LNCaP clone FGC (cell line): ENCODE measurements at regions not wholly inside any gene's neighbourhood (a gene's known extent, or its start where the extent isn't known, plus 50 kb on each side); places are given as distances from the start of the nearest gene placed in this dataset.

Experiments used
- DNase-seq: peaks from one replicate; pipeline ENCODE4 v3.0.0-alpha.2; 2011; ENCODE audit warnings: low read depth
- H3K4me3 ChIP-seq: 2 replicates; pipeline ENCODE4 v1.5.1; 2011; ENCODE audit warnings: mild to moderate bottlenecking, low read depth, low read length, control low read depth
- CTCF ChIP-seq: IDR thresholded peaks from 2 replicates; pipeline ENCODE4 v1.5.1; 2012; ENCODE audit warnings: mild to moderate bottlenecking; ENCODE audit not compliant: control insufficient read depth, insufficient read depth; ENCODE audit errors: extremely low read depth

DNA sequence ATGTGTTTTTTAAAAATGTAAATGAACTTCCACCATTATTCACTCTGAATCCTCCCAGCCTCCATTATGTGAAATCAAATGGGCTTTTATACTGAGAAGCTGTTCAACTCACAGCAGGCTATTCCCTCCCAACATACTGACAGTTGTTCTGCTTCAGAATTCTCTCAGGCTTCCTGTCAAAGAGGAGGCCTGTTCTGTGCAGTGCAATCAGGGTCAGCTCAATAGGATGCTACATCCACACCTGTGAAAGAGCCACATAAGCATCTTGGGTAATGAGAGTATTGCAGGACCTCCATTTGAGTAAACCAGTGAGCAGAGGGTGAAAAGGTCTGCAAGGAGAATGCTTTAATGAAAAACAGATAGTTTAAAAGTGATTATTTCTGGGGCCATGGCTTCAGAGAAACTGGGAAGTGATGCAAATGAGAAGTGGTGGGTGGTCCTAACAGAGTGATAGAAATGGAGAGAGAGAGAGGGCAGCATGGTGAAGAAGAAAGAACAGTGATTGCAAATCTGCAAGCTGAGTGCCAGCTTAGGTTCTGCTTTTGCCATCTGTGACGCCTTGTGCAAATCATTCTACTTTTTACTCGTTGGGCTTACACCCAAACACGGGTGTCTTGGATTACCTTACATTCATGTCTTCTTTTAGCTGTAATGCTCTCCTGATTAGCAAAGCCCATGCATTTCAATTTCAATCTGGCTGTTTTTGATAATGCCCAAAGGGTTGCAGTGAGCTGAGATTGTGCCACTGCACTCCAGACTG lies 202.5 kb upstream of the NMUR2 start:
- no peak overlapping the region for H3K4me3 ChIP-seq
- TF ChIP-seq CTCF: no peak
- DNase-seq: no peak

DNA sequence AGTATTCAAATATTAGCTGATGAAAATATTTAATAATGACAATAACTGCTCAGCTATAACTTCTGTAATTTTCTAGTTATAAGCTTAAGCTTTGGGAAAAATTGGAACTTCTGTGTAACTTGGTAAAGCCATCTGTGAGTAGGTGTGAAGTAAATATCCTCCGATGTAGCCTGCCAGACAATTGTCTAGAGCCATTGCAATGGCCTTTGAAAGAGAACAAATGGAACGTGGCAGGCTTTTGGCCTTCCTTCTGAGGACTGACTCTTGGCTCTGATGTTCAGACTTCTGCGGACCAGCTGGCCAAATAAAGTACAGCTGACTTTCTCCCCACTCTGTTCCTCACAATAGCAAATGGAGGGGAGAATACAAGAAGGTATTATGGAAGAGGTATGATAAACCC lies 203.4 kb upstream of the NMUR2 start:
- TF ChIP-seq CTCF: no peak
- H3K4me3 ChIP-seq: no peak overlapping the region
- DNase-seq: no peak

GRCh38 chr5:152619756-152620155 lies 214.7 kb upstream of the NMUR2 start:
- H3K4me3 ChIP-seq: no peak overlapping the region
- DNase-seq: no peak
- TF ChIP-seq CTCF: no peak

DNA sequence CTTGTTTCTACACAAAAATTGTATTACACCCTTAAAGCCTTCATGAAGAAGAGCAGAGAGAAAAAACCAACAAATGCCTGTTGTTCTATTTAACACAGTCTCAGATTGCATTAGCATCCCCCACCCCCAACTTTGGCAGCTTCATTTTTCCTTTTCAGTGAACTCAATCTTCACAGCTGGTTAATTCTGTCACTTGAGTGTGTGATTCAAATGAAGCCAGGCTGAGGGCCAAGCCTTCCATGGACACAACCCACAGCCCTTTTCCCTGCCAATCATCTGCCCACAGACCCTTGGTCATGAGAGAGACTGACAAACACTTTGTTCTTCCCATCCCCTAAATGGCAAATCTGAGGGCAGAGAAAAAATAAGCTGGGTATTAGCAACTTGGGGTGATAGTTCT lies 217.5 kb upstream of the NMUR2 start:
- no peak for DNase-seq
- no peak for TF ChIP-seq CTCF

DNA sequence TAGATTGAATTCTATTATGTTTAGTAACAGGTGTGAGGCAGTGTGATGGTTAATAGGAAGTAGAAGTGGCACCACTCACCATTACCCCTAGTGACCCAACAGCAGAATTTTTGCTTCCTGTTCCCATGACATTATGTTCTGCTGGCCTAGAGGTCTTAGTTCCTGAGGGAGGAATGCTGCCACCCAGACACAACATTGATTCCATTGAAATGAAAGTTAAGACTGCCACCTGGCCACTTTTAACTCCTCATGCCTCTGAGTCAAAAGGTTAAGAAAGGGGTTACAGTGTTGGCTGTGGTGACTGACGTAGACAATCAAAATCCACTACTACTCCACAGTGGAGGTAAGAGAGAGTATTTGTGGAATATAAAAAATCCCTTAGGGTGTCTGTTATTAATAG lies 218.9 kb upstream of the NMUR2 start:
- no peak overlapping the region for H3K4me3 ChIP-seq
- no peak for DNase-seq
- TF ChIP-seq CTCF: no peak

More for the DNA sequence above, 217.5 kb upstream of the NMUR2 start:
- H3K4me3 ChIP-seq: no peak overlapping the region

- no peak overlapping the region for H3K4me3 ChIP-seq
- no peak for TF ChIP-seq CTCF
- DNase-seq: no peak
Measured at GRCh38 chr5:152625696-152626095, 220.6 kb upstream of the NMUR2 start.

DNA sequence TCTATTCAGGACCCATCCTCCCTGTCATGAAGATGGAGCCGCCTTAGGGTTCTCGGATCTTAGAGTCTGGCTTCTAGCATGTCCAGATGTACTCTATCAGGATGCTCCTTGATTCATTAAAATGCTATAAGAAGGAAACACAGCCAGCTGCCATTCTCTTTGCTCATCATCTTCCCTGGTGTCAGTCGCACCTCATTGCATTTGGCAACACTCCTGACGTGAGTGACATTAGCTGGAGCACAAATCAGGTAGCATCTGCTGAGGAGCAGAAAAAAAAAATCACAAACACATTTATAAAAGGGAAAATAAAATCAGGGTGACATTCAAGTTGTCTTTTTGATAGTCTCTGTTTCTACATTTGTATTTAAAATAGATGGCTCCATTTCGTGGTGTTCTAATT lies 226.1 kb upstream of the NMUR2 start:
- no peak for TF ChIP-seq CTCF
- DNase-seq: no peak
- no peak overlapping the region for H3K4me3 ChIP-seq
